ENCODE measurements at regions not wholly inside any gene's neighbourhood (a gene's known extent, or its start where the extent isn't known, plus 50 kb on each side); places are given as distances from the start of the nearest gene placed in this dataset.

- no peak overlapping the region for H3K18ac ChIP-seq (ENCODE audit: low read length)
- no peak overlapping the region for H3K23ac ChIP-seq (ENCODE audit: low read depth, low read length, poor library complexity)
- no peaks in the 10 kb centered on the region for H3K79me1 ChIP-seq (ENCODE audit: low read depth, low read length)
- H3K4me3 ChIP-seq (ENCODE audit: low read length in 2 of 2), result no peak overlapping the region
- peaks cover 0 to 3% (median 0%) of the 10 kb centered on the region in 3 experiments for H3K27me3 ChIP-seq (ENCODE audit: control insufficient read depth in 3 of 3, insufficient read depth in 3 of 3, low read depth in 1 of 3, low read length in 3 of 3)
- H3K14ac ChIP-seq (ENCODE audit: low read length), result no peak overlapping the region
- no peak for DNase-seq (ENCODE audit: low spot score)
- no peak overlapping the region for H3K9ac ChIP-seq (ENCODE audit: low read depth, low read length, poor library complexity)
- no peak overlapping the region for H3K4ac ChIP-seq (ENCODE audit: low read length)
- H2AFZ ChIP-seq (ENCODE audit: low read length), result no peak overlapping the region
- no peak overlapping the region for H2AK5ac ChIP-seq (ENCODE audit: low read depth, low read length)
- no peak overlapping the region for H4K91ac ChIP-seq (ENCODE audit: low read depth, low read length, poor library complexity)
- no peak overlapping the region for H2BK120ac ChIP-seq (ENCODE audit: low read depth, low read length)
- no peaks in the 10 kb centered on the region for H3K4me1 ChIP-seq (ENCODE audit: control insufficient read depth in 2 of 2, insufficient read depth in 1 of 2, low read depth in 1 of 2, low read length in 2 of 2)
- H2BK15ac ChIP-seq (ENCODE audit: low read length), result no peak overlapping the region
- no peak overlapping the region for H2BK5ac ChIP-seq (ENCODE audit: low read length)
- H4K8ac ChIP-seq (ENCODE audit: low read depth, low read length), result no peak overlapping the region
- H3K36me3 ChIP-seq (replicated peaks in 1 of 2; ENCODE audit: control insufficient read depth in 2 of 2, insufficient read depth in 2 of 2, low read length in 2 of 2), result no peaks in the 10 kb centered on the region
- no peak overlapping the region for H3K4me2 ChIP-seq (ENCODE audit: insufficient read depth, low read length, poor library complexity, severe bottlenecking)
- H3K27ac ChIP-seq (replicated peaks; ENCODE audit: low read length), result no peak overlapping the region
- H3K9me3 ChIP-seq (replicated peaks in 1 of 2; ENCODE audit: control insufficient read depth in 2 of 2, insufficient read depth in 1 of 2, low read depth in 1 of 2, low read length in 2 of 2), result no peaks in the 10 kb centered on the region
- no peak overlapping the region for H2BK12ac ChIP-seq (ENCODE audit: low read length)
- WGBS, 2 donors (ENCODE audit: extremely low coverage in 2 of 2, insufficient read length in 2 of 2, insufficient replicate concordance in 1 of 2), result no CpG with 5 or more reads among the region's 2 CpGs
These were observed 356.0 kb downstream of the DUSP6 start for GRCh38 chr12:88996200-88996788.

GRCh38 chr12:88994971-88995370 is 357.3 kb downstream of the DUSP6 start:
- no peaks in the 10 kb centered on the region for H3K9me3 ChIP-seq (replicated peaks in 1 of 2; ENCODE audit: control insufficient read depth in 2 of 2, insufficient read depth in 1 of 2, low read depth in 1 of 2, low read length in 2 of 2)
- H2BK15ac ChIP-seq (ENCODE audit: low read length), result no peak overlapping the region
- no peaks in the 10 kb centered on the region for H3K79me1 ChIP-seq (ENCODE audit: low read depth, low read length)
- no peak overlapping the region for H3K27ac ChIP-seq (replicated peaks; ENCODE audit: low read length)
- H2AK5ac ChIP-seq (ENCODE audit: low read depth, low read length), result no peak overlapping the region
- no peak overlapping the region for H3K4me2 ChIP-seq (ENCODE audit: insufficient read depth, low read length, poor library complexity, severe bottlenecking)
- H3K14ac ChIP-seq (ENCODE audit: low read length), result no peak overlapping the region
- no peak overlapping the region for H2AFZ ChIP-seq (ENCODE audit: low read length)
- no peak overlapping the region for H2BK12ac ChIP-seq (ENCODE audit: low read length)
- H4K91ac ChIP-seq (ENCODE audit: low read depth, low read length, poor library complexity), result no peak overlapping the region
- no peak overlapping the region for H3K4me3 ChIP-seq (ENCODE audit: low read length in 2 of 2)
- H3K23ac ChIP-seq (ENCODE audit: low read depth, low read length, poor library complexity), result no peak overlapping the region
- H3K36me3 ChIP-seq (replicated peaks in 1 of 2; ENCODE audit: control insufficient read depth in 2 of 2, insufficient read depth in 2 of 2, low read length in 2 of 2), result no peaks in the 10 kb centered on the region
- no peak for DNase-seq (ENCODE audit: low spot score)
- H3K18ac ChIP-seq (ENCODE audit: low read length), result no peak overlapping the region
- no peak overlapping the region for H3K4ac ChIP-seq (ENCODE audit: low read length)
- H4K8ac ChIP-seq (ENCODE audit: low read depth, low read length), result no peak overlapping the region
- H3K27me3 ChIP-seq (ENCODE audit: control insufficient read depth in 3 of 3, insufficient read depth in 3 of 3, low read depth in 1 of 3, low read length in 3 of 3), result peaks cover 0 to under 1% (median 0%) of the 10 kb centered on the region in 3 experiments
- H3K9ac ChIP-seq (ENCODE audit: low read depth, low read length, poor library complexity), result no peak overlapping the region
- WGBS, 2 donors (ENCODE audit: extremely low coverage in 2 of 2, insufficient read length in 2 of 2, insufficient replicate concordance in 1 of 2), result no CpG with 5 or more reads among the region's 1 CpG
- H3K4me1 ChIP-seq (ENCODE audit: control insufficient read depth in 2 of 2, insufficient read depth in 1 of 2, low read depth in 1 of 2, low read length in 2 of 2), result no peaks in the 10 kb centered on the region
- H2BK120ac ChIP-seq (ENCODE audit: low read depth, low read length), result no peak overlapping the region
- H2BK5ac ChIP-seq (ENCODE audit: low read length), result no peak overlapping the region

- no peak overlapping the region for H2AFZ ChIP-seq (ENCODE audit: low read length)
- no peak for DNase-seq (ENCODE audit: low spot score)
- H3K4me2 ChIP-seq (ENCODE audit: insufficient read depth, low read length, poor library complexity, severe bottlenecking), result no peak overlapping the region
- no peak overlapping the region for H2BK120ac ChIP-seq (ENCODE audit: low read depth, low read length)
- no CpG with 5 or more reads among the region's 2 CpGs for WGBS, 2 donors (ENCODE audit: extremely low coverage in 2 of 2, insufficient read length in 2 of 2, insufficient replicate concordance in 1 of 2)
- no peak overlapping the region for H3K23ac ChIP-seq (ENCODE audit: low read depth, low read length, poor library complexity)
- H2AK5ac ChIP-seq (ENCODE audit: low read depth, low read length), result no peak overlapping the region
- H3K27me3 ChIP-seq (ENCODE audit: control insufficient read depth in 3 of 3, insufficient read depth in 3 of 3, low read depth in 1 of 3, low read length in 3 of 3), result no peaks in the 10 kb centered on the region
- no peak overlapping the region for H3K4me3 ChIP-seq (ENCODE audit: low read length in 2 of 2)
- H4K8ac ChIP-seq (ENCODE audit: low read depth, low read length), result no peak overlapping the region
- no peak overlapping the region for H3K14ac ChIP-seq (ENCODE audit: low read length)
- no peak overlapping the region for H4K91ac ChIP-seq (ENCODE audit: low read depth, low read length, poor library complexity)
- H2BK12ac ChIP-seq (ENCODE audit: low read length), result no peak overlapping the region
- H3K4ac ChIP-seq (ENCODE audit: low read length), result no peak overlapping the region
- H2BK5ac ChIP-seq (ENCODE audit: low read length), result no peak overlapping the region
- H3K18ac ChIP-seq (ENCODE audit: low read length), result no peak overlapping the region
- H3K36me3 ChIP-seq (replicated peaks in 1 of 2; ENCODE audit: control insufficient read depth in 2 of 2, insufficient read depth in 2 of 2, low read length in 2 of 2), result no peaks in the 10 kb centered on the region
- no peak overlapping the region for H3K9ac ChIP-seq (ENCODE audit: low read depth, low read length, poor library complexity)
- no peaks in the 10 kb centered on the region for H3K9me3 ChIP-seq (replicated peaks in 1 of 2; ENCODE audit: control insufficient read depth in 2 of 2, insufficient read depth in 1 of 2, low read depth in 1 of 2, low read length in 2 of 2)
- no peaks in the 10 kb centered on the region for H3K79me1 ChIP-seq (ENCODE audit: low read depth, low read length)
- H3K27ac ChIP-seq (replicated peaks; ENCODE audit: low read length), result no peak overlapping the region
- H2BK15ac ChIP-seq (ENCODE audit: low read length), result no peak overlapping the region
- H3K4me1 ChIP-seq (ENCODE audit: control insufficient read depth in 2 of 2, insufficient read depth in 1 of 2, low read depth in 1 of 2, low read length in 2 of 2), result no peaks in the 10 kb centered on the region
These were observed 357.8 kb downstream of the DUSP6 start for GRCh38 chr12:88994537-88994936.

- Histone ChIP-seq H2BK5ac (ENCODE audit: low read length) (no peak overlapping the region), H2AFZ (ENCODE audit: low read length) (no peak overlapping the region), H3K23ac (ENCODE audit: low read depth, low read length, poor library complexity) (no peak overlapping the region), H3K9ac (ENCODE audit: low read depth, low read length, poor library complexity) (no peak overlapping the region), H3K4me2 (ENCODE audit: insufficient read depth, low read length, poor library complexity, severe bottlenecking) (no peak overlapping the region), H3K79me1 (ENCODE audit: low read depth, low read length) (no peaks in the 10 kb centered on the region), H3K18ac (ENCODE audit: low read length) (no peak overlapping the region), H3K27ac (replicated peaks; ENCODE audit: low read length) (no peak overlapping the region), H4K8ac (ENCODE audit: low read depth, low read length) (no peak overlapping the region), H3K9me3 (replicated peaks in 1 of 2; ENCODE audit: control insufficient read depth in 2 of 2, insufficient read depth in 1 of 2, low read depth in 1 of 2, low read length in 2 of 2) (no peaks in the 10 kb centered on the region), H4K91ac (ENCODE audit: low read depth, low read length, poor library complexity) (no peak overlapping the region), H3K4me3 (ENCODE audit: low read length in 2 of 2) (no peak overlapping the region), H2BK12ac (ENCODE audit: low read length) (no peak overlapping the region), H3K4me1 (ENCODE audit: control insufficient read depth in 2 of 2, insufficient read depth in 1 of 2, low read depth in 1 of 2, low read length in 2 of 2) (no peaks in the 10 kb centered on the region), H3K14ac (ENCODE audit: low read length) (no peak overlapping the region), H2AK5ac (ENCODE audit: low read depth, low read length) (no peak overlapping the region), H3K27me3 (ENCODE audit: control insufficient read depth in 3 of 3, insufficient read depth in 3 of 3, low read depth in 1 of 3, low read length in 3 of 3) (no peaks in the 10 kb centered on the region), H2BK15ac (ENCODE audit: low read length) (no peak overlapping the region), H2BK120ac (ENCODE audit: low read depth, low read length) (no peak overlapping the region), H3K36me3 (replicated peaks in 1 of 2; ENCODE audit: control insufficient read depth in 2 of 2, insufficient read depth in 2 of 2, low read length in 2 of 2) (no peaks in the 10 kb centered on the region), H3K4ac (ENCODE audit: low read length) (no peak overlapping the region)
- WGBS, 2 donors (ENCODE audit: extremely low coverage in 2 of 2, insufficient read length in 2 of 2, insufficient replicate concordance in 1 of 2), result no CpG with 5 or more reads among the region's 3 CpGs
- DNase-seq (ENCODE audit: low spot score), result peak; percentile 18
These were observed 358.6 kb downstream of the DUSP6 start for GRCh38 chr12:88993651-88994050.

All from neuronal stem cell (in vitro differentiated cells).